WTC11 (cell line): ENCODE measurements at regions not wholly inside any gene's neighbourhood (a gene's known extent, or its start where the extent isn't known, plus 50 kb on each side); places are given as distances from the start of the nearest gene placed in this dataset.

ENCODE experiments used
- ATF2 ChIP-seq: sonication (generic); formaldehyde crosslinking; IDR thresholded peaks from 2 replicates; pipeline ENCODE4 v1.8.1; 2022; ENCODE audit warnings: low read depth, missing genetic modification reagents, borderline replicate concordance
- ATF3 ChIP-seq: sonication (generic); formaldehyde crosslinking; conservative IDR thresholded peaks from 2 replicates; pipeline ENCODE4 v1.8.1; 2022; ENCODE audit warnings: mild to moderate bottlenecking, missing genetic modification reagents
- CREM ChIP-seq: sonication (generic); formaldehyde crosslinking; IDR thresholded peaks from 2 replicates; pipeline ENCODE4 v1.8.1; 2022; ENCODE audit warnings: mild to moderate bottlenecking, missing genetic modification reagents, moderate library complexity
- IRF1 ChIP-seq: sonication (generic); formaldehyde crosslinking; IDR thresholded peaks from 2 replicates; pipeline ENCODE4 v1.8.0; 2023; ENCODE audit warnings: missing genetic modification reagents
- JUN ChIP-seq: sonication (generic); formaldehyde crosslinking; IDR thresholded peaks from 2 replicates; pipeline ENCODE4 v1.8.0; 2023; ENCODE audit warnings: mild to moderate bottlenecking, missing genetic modification reagents
- NR1H2 ChIP-seq: sonication (generic); formaldehyde crosslinking; IDR thresholded peaks from 2 replicates; pipeline ENCODE4 v1.9.0; 2021; ENCODE audit warnings: mild to moderate bottlenecking, moderate library complexity, missing genetic modification reagents
- NR3C1 ChIP-seq: sonication (generic); formaldehyde crosslinking; conservative IDR thresholded peaks from 2 replicates; pipeline ENCODE4 v1.8.1; 2023; ENCODE audit warnings: low read depth, mild to moderate bottlenecking, missing genetic modification reagents
- TEAD4 ChIP-seq: sonication (generic); formaldehyde crosslinking; IDR thresholded peaks from 2 replicates; pipeline ENCODE4 v1.8.0; 2022; ENCODE audit warnings: mild to moderate bottlenecking, missing genetic modification reagents
- ZNF263 ChIP-seq: sonication (generic); formaldehyde crosslinking; IDR thresholded peaks from 2 replicates; pipeline ENCODE4 v1.8.1; 2022; ENCODE audit warnings: low read depth, mild to moderate bottlenecking, moderate library complexity, missing genetic modification reagents
- TF ChIP-seq, protein P1 (sequence below): fragments of 200-600 bp; IDR thresholded peaks from 2 replicates; pipeline ENCODE4 v1.8.0; 2022; ENCODE audit warnings: antibody characterized with exemption

GRCh38 chr2:144586476-144586875, 66.6 kb upstream of the ZEB2 start:
- TF ChIP-seq NR3C1 (CRISPR knock-in tag), result no peak
- TF ChIP-seq, protein P1, sequence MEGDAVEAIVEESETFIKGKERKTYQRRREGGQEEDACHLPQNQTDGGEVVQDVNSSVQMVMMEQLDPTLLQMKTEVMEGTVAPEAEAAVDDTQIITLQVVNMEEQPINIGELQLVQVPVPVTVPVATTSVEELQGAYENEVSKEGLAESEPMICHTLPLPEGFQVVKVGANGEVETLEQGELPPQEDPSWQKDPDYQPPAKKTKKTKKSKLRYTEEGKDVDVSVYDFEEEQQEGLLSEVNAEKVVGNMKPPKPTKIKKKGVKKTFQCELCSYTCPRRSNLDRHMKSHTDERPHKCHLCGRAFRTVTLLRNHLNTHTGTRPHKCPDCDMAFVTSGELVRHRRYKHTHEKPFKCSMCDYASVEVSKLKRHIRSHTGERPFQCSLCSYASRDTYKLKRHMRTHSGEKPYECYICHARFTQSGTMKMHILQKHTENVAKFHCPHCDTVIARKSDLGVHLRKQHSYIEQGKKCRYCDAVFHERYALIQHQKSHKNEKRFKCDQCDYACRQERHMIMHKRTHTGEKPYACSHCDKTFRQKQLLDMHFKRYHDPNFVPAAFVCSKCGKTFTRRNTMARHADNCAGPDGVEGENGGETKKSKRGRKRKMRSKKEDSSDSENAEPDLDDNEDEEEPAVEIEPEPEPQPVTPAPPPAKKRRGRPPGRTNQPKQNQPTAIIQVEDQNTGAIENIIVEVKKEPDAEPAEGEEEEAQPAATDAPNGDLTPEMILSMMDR, result no peak
- no peak for TF ChIP-seq ATF2
- no peak for TF ChIP-seq ZNF263 (CRISPR knock-in tag)
- TF ChIP-seq JUN (CRISPR knock-in tag), result no peak
- no peak for TF ChIP-seq IRF1 (CRISPR knock-in tag)
- TF ChIP-seq NR1H2, result no peak
- no peak for TF ChIP-seq ATF3
- TF ChIP-seq CREM (CRISPR knock-in tag), result no peak
- no peak for TF ChIP-seq TEAD4 (CRISPR knock-in tag)
